GM18907 (cell line): ENCODE measurements at regions not wholly inside any gene's neighbourhood (a gene's known extent, or its start where the extent isn't known, plus 50 kb on each side); places are given as distances from the start of the nearest gene placed in this dataset.

Source experiments
- ATAC-seq: cut with Tn5 transposase; IDR thresholded peaks from one replicate; pipeline ENCODE4 v1.9.1; 2021; ENCODE audit warnings: mild to moderate bottlenecking, moderate library complexity; ENCODE audit not compliant: unreplicated experiment

GRCh38 chr10:130398090-130398994, 262.2 kb downstream of the GLRX3 start:
- no peak for ATAC-seq

GRCh38 chr10:130399425-130399950, 263.3 kb downstream of the GLRX3 start:
- no peak for ATAC-seq

- no peak for ATAC-seq
Observed at GRCh38 chr10:130400890-130401289, 264.7 kb downstream of the GLRX3 start.

GRCh38 chr10:130401860-130402765, 265.9 kb downstream of the GLRX3 start:
- ATAC-seq = no peak

- ATAC-seq = no peak
Observed at GRCh38 chr10:130403153-130404075, 267.2 kb downstream of the GLRX3 start.

GRCh38 chr10:130404476-130405055, 268.4 kb downstream of the GLRX3 start:
- ATAC-seq = no peak

GRCh38 chr10:130407052-130407451, 270.9 kb downstream of the GLRX3 start:
- ATAC-seq = no peak

GRCh38 chr10:130409331-130409730, 273.1 kb downstream of the GLRX3 start:
- no peak for ATAC-seq

- no peak for ATAC-seq
Observed at GRCh38 chr10:130409931-130410330, 273.7 kb downstream of the GLRX3 start.

GRCh38 chr10:130411496-130412085, 275.4 kb downstream of the GLRX3 start:
- ATAC-seq = no peak

GRCh38 chr10:130412317-130412716, 276.1 kb downstream of the GLRX3 start:
- ATAC-seq = no peak

GRCh38 chr10:130416334-130417150, 280.4 kb downstream of the GLRX3 start:
- no peak for ATAC-seq

GRCh38 chr10:130418731-130419130, 282.5 kb downstream of the GLRX3 start:
- ATAC-seq = no peak

- no peak for ATAC-seq
Observed at GRCh38 chr10:130421909-130422308, 285.7 kb downstream of the GLRX3 start.

GRCh38 chr10:130422366-130423324, 286.5 kb downstream of the GLRX3 start:
- ATAC-seq = no peak

- ATAC-seq = no peak
Observed at GRCh38 chr10:130423455-130424305, 287.5 kb downstream of the GLRX3 start.

- no peak for ATAC-seq
Observed at GRCh38 chr10:130424418-130424817, 288.2 kb downstream of the GLRX3 start.
